Stimulated activated CD4-positive, alpha-beta T cell treated with anti-CD3 and anti-CD28 coated beads, Interleukin-1b, Interleukin-23, amount 100 ng/mL, for 48 hours (primary cell): ENCODE measurements at regions not wholly inside any gene's neighbourhood (a gene's known extent, or its start where the extent isn't known, plus 50 kb on each side); places are given as distances from the start of the nearest gene placed in this dataset.

Source experiments
- DNase-seq: peaks from one replicate; pipeline ENCODE4 v3.0.0-alpha.2; 2020

GRCh38 chr17:72591289-72592241 is 470.7 kb downstream of the SOX9 start:
- no peak for DNase-seq

- DNase-seq, result peak; percentile 50
These were observed 471.6 kb downstream of the SOX9 start for GRCh38 chr17:72592242-72592966.

- no peak for DNase-seq
These were observed 472.1 kb downstream of the SOX9 start for GRCh38 chr17:72592967-72593325.

GRCh38 chr17:72594248-72594647 is 473.4 kb downstream of the SOX9 start:
- DNase-seq, result no peak
